ENCODE measurements at regions not wholly inside any gene's neighbourhood (a gene's known extent, or its start where the extent isn't known, plus 50 kb on each side); places are given as distances from the start of the nearest gene placed in this dataset.

GRCh38 chr4:127182687-127183086 lies 450.1 kb upstream of the INTU start:
- TF ChIP-seq EZH2 (optimal IDR thresholded peaks at IDR 0.05; ENCODE audit: low read depth, low read length) (no peak), EZH2phosphoT487 (IDR thresholded peaks at IDR 0.05; ENCODE audit: low read length) (no peak)
